ENCODE measurements at regions not wholly inside any gene's neighbourhood (a gene's known extent, or its start where the extent isn't known, plus 50 kb on each side); places are given as distances from the start of the nearest gene placed in this dataset.

GRCh38 chr4:57370691-57371090 lies 260.5 kb upstream of the IGFBP7 start:
- H2AFZ ChIP-seq (ENCODE audit: low read length) = no peak overlapping the region
- H2BK20ac ChIP-seq (ENCODE audit: low read depth, low read length, poor library complexity, severe bottlenecking) = no peak overlapping the region
- H3T11ph ChIP-seq (ENCODE audit: low read length) = no peak overlapping the region
- H3K4ac ChIP-seq (ENCODE audit: low read depth, low read length) = no peak overlapping the region
- H3K9me3 Mint-ChIP-seq = peaks cover 7 to 14% of the 10 kb centered on the region in 2 experiments; a peak in 4 of 5 replicates
- H3K18ac ChIP-seq (ENCODE audit: insufficient read length, low read depth, low read length) = no peak overlapping the region
- H3K23ac ChIP-seq (ENCODE audit: insufficient read length, low read depth, low read length) = no peak overlapping the region
- no peaks in the 10 kb centered on the region for H3K23me2 ChIP-seq (ENCODE audit: insufficient read length, low read depth, low read length, poor library complexity, severe bottlenecking)
- H3K27me3 Mint-ChIP-seq (ENCODE audit: low read depth) = no peaks in the 10 kb centered on the region; the same call in 1 of the 2 replicates
- H4K5ac ChIP-seq (ENCODE audit: insufficient read length, low read depth, low read length) = no peak overlapping the region
- no peak for TF ChIP-seq CTCF (conservative IDR thresholded peaks at IDR 0.05)
- no peak overlapping the region for H2BK120ac ChIP-seq (ENCODE audit: low read depth, low read length, poor library complexity, severe bottlenecking)
- H2BK12ac ChIP-seq (ENCODE audit: insufficient read length, low read depth, low read length) = no peak overlapping the region
- no peak overlapping the region for H4K8ac ChIP-seq (replicated peaks; ENCODE audit: insufficient read length, low read depth, low read length)
- no peak overlapping the region for H3K4me3 Mint-ChIP-seq
- no peak overlapping the region for H3K4me2 ChIP-seq (ENCODE audit: insufficient read depth, insufficient read length, low read length)
- no peaks in the 10 kb centered on the region for H3K4me1 ChIP-seq (ENCODE audit: insufficient read depth, low read length)
- no peaks in the 10 kb centered on the region for H3K79me2 ChIP-seq (ENCODE audit: insufficient read depth, low read length)
- no peak overlapping the region for H3K9ac ChIP-seq (ENCODE audit: extremely low read depth, insufficient read length, low read length)
- H3K36me3 Mint-ChIP-seq (ENCODE audit: insufficient read depth in 1 of 3, low read depth in 3 of 3) = peaks cover 0 to 21% (median 15%) of the 10 kb centered on the region in 3 experiments; a peak in 6 of 7 replicates
- H4K91ac ChIP-seq (ENCODE audit: insufficient read length, low read depth, low read length) = no peak overlapping the region
- H3K14ac ChIP-seq (ENCODE audit: insufficient read depth, low read length) = no peak overlapping the region
- no CpG with 5 or more reads among the region's 3 CpGs for WGBS (ENCODE audit: extremely low coverage, insufficient read length, low lambda C conversion rate)
- no peaks in the 10 kb centered on the region for H3K27me3 ChIP-seq (ENCODE audit: insufficient read depth, low read length)
- H3K4me1 Mint-ChIP-seq = peaks cover 9 to 23% of the 10 kb centered on the region in 2 experiments
- no peak overlapping the region for H2BK5ac ChIP-seq (ENCODE audit: insufficient read length, low read length)
- no peak for DNase-seq
- no peak overlapping the region for H2BK15ac ChIP-seq (ENCODE audit: low read depth, low read length)
- no peaks in the 10 kb centered on the region for H3K9me3 ChIP-seq (ENCODE audit: control insufficient read depth, low read depth, low read length)
- no peaks in the 10 kb centered on the region for H4K20me1 ChIP-seq (ENCODE audit: control insufficient read depth, insufficient read depth, insufficient read length)
- no peak overlapping the region for H3K27ac ChIP-seq (ENCODE audit: insufficient read length, low read depth, low read length)
- H3K79me1 ChIP-seq (ENCODE audit: insufficient read depth, low read depth, low read length, poor library complexity, severe bottlenecking) = no peaks in the 10 kb centered on the region
- no peak overlapping the region for H3K27ac Mint-ChIP-seq
- H2AK5ac ChIP-seq (ENCODE audit: insufficient read length, low read length) = no peak overlapping the region
- H3K56ac ChIP-seq (ENCODE audit: insufficient read length, low read depth, low read length) = no peak overlapping the region
